Renal cortical epithelial cell (primary cell): ENCODE measurements at regions not wholly inside any gene's neighbourhood (a gene's known extent, or its start where the extent isn't known, plus 50 kb on each side); places are given as distances from the start of the nearest gene placed in this dataset.
"Not testable (repeated sequence)": the region's sequence is repeated elsewhere in the genome, so short reads cannot be mapped to it uniquely, and the experiment has no call there.

ENCODE experiments used
- DNase-seq: peaks from one replicate; pipeline ENCODE4 v3.0.0-alpha.2; 2011; ENCODE audit warnings: low read depth

- no peak for DNase-seq
Measured at GRCh38 chr2:176913955-176914354, 298.6 kb upstream of the HNRNPA3 start.

GRCh38 chr2:176914371-176914770 is 298.2 kb upstream of the HNRNPA3 start:
- DNase-seq, result no peak

GRCh38 chr2:176922545-176922944 is 290.0 kb upstream of the HNRNPA3 start:
- not testable (repeated sequence) for DNase-seq

GRCh38 chr2:176923205-176923604 is 289.4 kb upstream of the HNRNPA3 start:
- DNase-seq, result no peak

GRCh38 chr2:176924909-176925534 is 287.6 kb upstream of the HNRNPA3 start:
- DNase-seq, result peak; percentile 10

- no peak for DNase-seq
Measured at GRCh38 chr2:176926453-176926852, 286.1 kb upstream of the HNRNPA3 start.

- not testable (repeated sequence) for DNase-seq
Measured at GRCh38 chr2:176929387-176929786, 283.2 kb upstream of the HNRNPA3 start.

- DNase-seq, result peak; percentile 75
Measured at GRCh38 chr2:176931588-176932563, 280.7 kb upstream of the HNRNPA3 start.

- DNase-seq, result no peak
Measured at GRCh38 chr2:176934131-176934530, 278.5 kb upstream of the HNRNPA3 start.

- DNase-seq, result no peak
Measured at GRCh38 chr2:176934869-176935415, 277.7 kb upstream of the HNRNPA3 start.

- no peak for DNase-seq
Measured at GRCh38 chr2:176935543-176936102, 277.0 kb upstream of the HNRNPA3 start.

GRCh38 chr2:176936410-176936809 is 276.2 kb upstream of the HNRNPA3 start:
- DNase-seq, result no peak

GRCh38 chr2:176944998-176945397 is 267.6 kb upstream of the HNRNPA3 start:
- no peak for DNase-seq

- no peak for DNase-seq
Measured at GRCh38 chr2:176947754-176948153, 264.8 kb upstream of the HNRNPA3 start.

GRCh38 chr2:176951218-176951617 is 261.4 kb upstream of the HNRNPA3 start:
- DNase-seq, result not testable (repeated sequence)

- no peak for DNase-seq
Measured at GRCh38 chr2:176956791-176957190, 255.8 kb upstream of the HNRNPA3 start.

GRCh38 chr2:176959614-176960013 is 253.0 kb upstream of the HNRNPA3 start:
- DNase-seq, result no peak

GRCh38 chr2:176960061-176960460 is 252.5 kb upstream of the HNRNPA3 start:
- no peak for DNase-seq

GRCh38 chr2:176960736-176961520 is 251.7 kb upstream of the HNRNPA3 start:
- no peak for DNase-seq

GRCh38 chr2:176961775-176962619 is 250.6 kb upstream of the HNRNPA3 start:
- DNase-seq, result no peak
